Endodermal cell (in vitro differentiated cells): ENCODE measurements at regions not wholly inside any gene's neighbourhood (a gene's known extent, or its start where the extent isn't known, plus 50 kb on each side); places are given as distances from the start of the nearest gene placed in this dataset.

Experiments
- DNase-seq: peaks from one replicate; pipeline ENCODE4 v3.0.0-alpha.2; 2017
- H3K27ac ChIP-seq: 2 replicates; pipeline ENCODE4 v1.5.1; 2013; ENCODE audit warnings: mild to moderate bottlenecking, low read depth, low read length, moderate library complexity
- H3K27me3 ChIP-seq: 2 replicates; pipeline ENCODE4 v1.6.1; 2013; ENCODE audit warnings: mild to moderate bottlenecking, low read length, moderate library complexity; ENCODE audit not compliant: insufficient read depth, control insufficient read depth, poor library complexity, severe bottlenecking
- H3K36me3 ChIP-seq: 2 replicates; pipeline ENCODE4 v1.7.0; 2013; ENCODE audit warnings: mild to moderate bottlenecking, low read length, moderate library complexity; ENCODE audit not compliant: control insufficient read depth, insufficient read depth
- H3K4me1 ChIP-seq: one replicate; pipeline ENCODE4 v1.7.0; 2013; ENCODE audit warnings: low read length; ENCODE audit not compliant: control insufficient read depth, insufficient read depth
- H3K4me3 ChIP-seq: 2 replicates; pipeline ENCODE4 v1.5.1; 2013; ENCODE audit warnings: mild to moderate bottlenecking, low read length, moderate library complexity
- H3K9ac ChIP-seq: 2 replicates; pipeline ENCODE4 v1.6.1; 2013; ENCODE audit warnings: mild to moderate bottlenecking, low read length, moderate library complexity; ENCODE audit not compliant: poor library complexity, severe bottlenecking; ENCODE audit errors: extremely low read depth
- H3K9me3 ChIP-seq: 2 replicates; pipeline ENCODE4 v1.6.1; 2013; ENCODE audit warnings: mild to moderate bottlenecking, low read length, moderate library complexity; ENCODE audit not compliant: control insufficient read depth
- H3K27ac Mint-ChIP-seq: 2 replicates; pipeline ENCODE4 v1.8.0; 2020; ENCODE audit warnings: mixed read lengths
- H3K27me3 Mint-ChIP-seq: 2 replicates; pipeline ENCODE4 v1.8.0; 2021; ENCODE audit warnings: mild to moderate bottlenecking, mixed read lengths; ENCODE audit not compliant: insufficient read depth
- H3K36me3 Mint-ChIP-seq: 2 replicates; pipeline ENCODE4 v1.8.0; 2020; ENCODE audit warnings: low read depth, mixed read lengths
- H3K4me1 Mint-ChIP-seq: 2 replicates; pipeline ENCODE4 v1.8.0; 2020; ENCODE audit warnings: mixed read lengths
- H3K4me3 Mint-ChIP-seq: 2 replicates; pipeline ENCODE4 v1.8.0; 2020; ENCODE audit warnings: mild to moderate bottlenecking, moderate library complexity, mixed read lengths
- H3K9me3 Mint-ChIP-seq: 2 replicates; pipeline ENCODE4 v1.8.0; 2020; ENCODE audit warnings: mild to moderate bottlenecking, mixed read lengths
- CTCF ChIP-seq: fragments of 200-600 bp; sonication (generic); conservative IDR thresholded peaks from 2 replicates; pipeline ENCODE4 v1.5.0; 2021; ENCODE audit warnings: antibody characterized with exemption, mild to moderate bottlenecking
- WGBS, 2 experiments: methylation state at CpG; one replicate each; pipeline versions ENCODE4 v1.1.5 to v1.1.7; 2013; ENCODE audit warnings: missing lambda C conversion rate in 2 of 2, mixed read lengths in 1 of 2; ENCODE audit not compliant: insufficient coverage in 1 of 2, insufficient read length in 1 of 2; 5-methylcytosine and 5-hydroxymethylcytosine counted together

GRCh38 chr20:21033817-21034216, 72.3 kb downstream of the LINC00237 start:
- no peaks in the 10 kb centered on the region for H3K27me3 ChIP-seq
- no peaks in the 10 kb centered on the region for H3K36me3 ChIP-seq
- TF ChIP-seq CTCF, result no peak
- H3K4me1 ChIP-seq, result no peaks in the 10 kb centered on the region
- no peaks in the 10 kb centered on the region for H3K9me3 ChIP-seq
- Mint-ChIP-seq H3K36me3 (no peaks in the 10 kb centered on the region), H3K4me3 (no peak overlapping the region), H3K9me3 (no peaks in the 10 kb centered on the region), H3K4me1 (peaks cover 18% of the 10 kb centered on the region), H3K27ac (peak overlapping the region; percentile 69), H3K27me3 (no peaks in the 10 kb centered on the region)
- no peak overlapping the region for H3K27ac ChIP-seq
- 74 to 81% methylated on average over 4 to 9 of the region's 9 CpGs for WGBS, 2 experiments
- H3K9ac ChIP-seq, result no peak overlapping the region
- no peak overlapping the region for H3K4me3 ChIP-seq
- peak; percentile 86 for DNase-seq

DNA sequence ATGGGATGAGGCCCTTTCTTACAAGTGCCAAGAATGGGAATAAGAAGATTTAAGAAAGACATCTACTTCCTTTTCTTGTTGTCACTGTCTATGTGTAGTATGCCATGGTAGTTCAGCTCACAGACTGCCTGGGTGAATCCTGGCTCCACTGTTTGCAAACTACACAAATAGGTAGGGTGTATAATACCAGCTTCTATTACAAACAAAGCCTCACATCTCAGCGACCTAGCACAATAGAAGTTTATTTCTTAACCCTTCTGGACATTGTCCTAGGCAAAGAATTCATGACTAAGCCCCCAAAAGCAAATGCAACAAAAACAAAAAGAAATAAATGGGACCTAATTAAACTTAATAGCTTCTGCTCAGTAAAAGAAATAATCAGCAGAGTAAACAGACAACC, 74.5 kb downstream of the LINC00237 start:
- Histone ChIP-seq H3K27ac (no peak overlapping the region), H3K9me3 (no peaks in the 10 kb centered on the region), H3K4me3 (no peak overlapping the region), H3K27me3 (no peaks in the 10 kb centered on the region), H3K9ac (no peak overlapping the region), H3K36me3 (no peaks in the 10 kb centered on the region), H3K4me1 (no peaks in the 10 kb centered on the region)
- Mint-ChIP-seq H3K4me3 (no peak overlapping the region), H3K4me1 (peaks cover 23% of the 10 kb centered on the region), H3K36me3 (no peaks in the 10 kb centered on the region), H3K27me3 (no peaks in the 10 kb centered on the region), H3K9me3 (no peaks in the 10 kb centered on the region), H3K27ac (no peak overlapping the region)
- TF ChIP-seq CTCF, result no peak
- 63% methylated on average over 1 of the region's 1 CpG; no CpG with 5 or more reads in 1 of the 2 experiments for WGBS, 2 experiments
- DNase-seq, result no peak

DNA sequence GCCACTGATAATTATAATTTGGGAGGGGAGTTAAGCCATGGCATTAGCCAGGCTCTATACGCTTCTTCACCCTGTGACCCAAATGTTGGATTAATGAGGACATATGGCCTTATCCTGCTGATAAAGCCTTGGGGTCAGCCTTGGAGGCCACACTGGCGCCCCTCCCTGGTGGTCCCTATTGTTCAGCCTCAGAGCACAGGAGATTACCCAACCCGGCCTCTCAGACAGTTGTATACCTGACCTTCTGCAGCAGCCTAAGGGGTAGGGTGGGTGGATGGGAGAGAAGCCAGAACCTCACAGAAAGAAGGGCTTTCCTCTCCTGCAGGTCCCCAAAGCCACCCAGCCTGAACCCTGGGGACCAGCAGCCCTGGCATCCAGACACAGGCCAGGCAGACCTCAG, 76.8 kb downstream of the LINC00237 start:
- 85% methylated on average over 3 of the region's 3 CpGs; no CpG with 5 or more reads in 1 of the 2 experiments for WGBS, 2 experiments
- no peak overlapping the region for H3K27ac Mint-ChIP-seq

More for the DNA sequence above, 76.8 kb downstream of the LINC00237 start:
- Histone ChIP-seq H3K27ac (no peak overlapping the region), H3K9ac (no peak overlapping the region), H3K4me1 (no peaks in the 10 kb centered on the region), H3K4me3 (no peak overlapping the region), H3K9me3 (no peaks in the 10 kb centered on the region), H3K36me3 (no peaks in the 10 kb centered on the region), H3K27me3 (no peaks in the 10 kb centered on the region)
- no peak overlapping the region for H3K4me3 Mint-ChIP-seq
- peaks cover 19% of the 10 kb centered on the region for H3K4me1 Mint-ChIP-seq
- H3K9me3 Mint-ChIP-seq, result no peaks in the 10 kb centered on the region
- no peaks in the 10 kb centered on the region for H3K36me3 Mint-ChIP-seq
- TF ChIP-seq CTCF, result peak; percentile 33
- no peak for DNase-seq
- no peaks in the 10 kb centered on the region for H3K27me3 Mint-ChIP-seq
